ENCODE measurements at regions not wholly inside any gene's neighbourhood (a gene's known extent, or its start where the extent isn't known, plus 50 kb on each side); places are given as distances from the start of the nearest gene placed in this dataset.

DNA sequence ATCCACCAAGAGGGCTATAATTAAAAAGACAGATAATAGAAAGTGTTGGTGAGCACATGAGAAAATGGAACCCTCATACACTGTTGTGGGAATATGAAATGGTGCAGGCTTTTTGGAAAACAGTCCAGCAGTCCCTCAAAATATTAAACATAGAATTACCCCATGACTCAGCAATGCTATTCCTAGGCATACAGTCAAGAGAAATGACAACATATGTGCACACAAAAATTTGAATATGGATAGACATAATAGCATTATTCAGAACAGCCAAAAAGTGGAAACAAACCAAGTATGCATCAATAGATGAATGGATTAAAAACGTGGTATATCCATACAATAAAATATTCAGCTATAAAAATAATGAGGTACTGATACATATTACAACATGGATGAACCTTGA, 64.5 kb upstream of the GDF10 start:
- TF ChIP-seq EP300 (IDR thresholded peaks at IDR 0.05) = no peak
- TF ChIP-seq, protein P1, sequence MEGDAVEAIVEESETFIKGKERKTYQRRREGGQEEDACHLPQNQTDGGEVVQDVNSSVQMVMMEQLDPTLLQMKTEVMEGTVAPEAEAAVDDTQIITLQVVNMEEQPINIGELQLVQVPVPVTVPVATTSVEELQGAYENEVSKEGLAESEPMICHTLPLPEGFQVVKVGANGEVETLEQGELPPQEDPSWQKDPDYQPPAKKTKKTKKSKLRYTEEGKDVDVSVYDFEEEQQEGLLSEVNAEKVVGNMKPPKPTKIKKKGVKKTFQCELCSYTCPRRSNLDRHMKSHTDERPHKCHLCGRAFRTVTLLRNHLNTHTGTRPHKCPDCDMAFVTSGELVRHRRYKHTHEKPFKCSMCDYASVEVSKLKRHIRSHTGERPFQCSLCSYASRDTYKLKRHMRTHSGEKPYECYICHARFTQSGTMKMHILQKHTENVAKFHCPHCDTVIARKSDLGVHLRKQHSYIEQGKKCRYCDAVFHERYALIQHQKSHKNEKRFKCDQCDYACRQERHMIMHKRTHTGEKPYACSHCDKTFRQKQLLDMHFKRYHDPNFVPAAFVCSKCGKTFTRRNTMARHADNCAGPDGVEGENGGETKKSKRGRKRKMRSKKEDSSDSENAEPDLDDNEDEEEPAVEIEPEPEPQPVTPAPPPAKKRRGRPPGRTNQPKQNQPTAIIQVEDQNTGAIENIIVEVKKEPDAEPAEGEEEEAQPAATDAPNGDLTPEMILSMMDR (IDR thresholded peaks at IDR 0.05) = no peak

Measured in sigmoid colon (tissue), 4 donors.